Heart left ventricle (tissue), 16 donors: ENCODE measurements at regions not wholly inside any gene's neighbourhood (a gene's known extent, or its start where the extent isn't known, plus 50 kb on each side); places are given as distances from the start of the nearest gene placed in this dataset.

Experiments
- ATAC-seq, 4 donors: fragments of 200-7000 bp; cut with Tn5 transposase; one replicate each; pipeline ENCODE4 v1.9.1; 2020 to 2022; ENCODE audit warnings: moderate library complexity in 4 of 4, mild to moderate bottlenecking in 3 of 4, moderate number of reproducible peaks in 1 of 4
- DNase-seq, 5 donors: peaks; one replicate each; pipeline ENCODE4 v3.0.0-alpha.2; 2020
- H3K27ac ChIP-seq, 12 donors: fragments of 200-600 bp; sonication (generic) in 4 of 12; one replicate each; pipeline versions ENCODE4 v1.5.0 to v1.8.0; 2016 to 2022; ENCODE audit warnings: mild to moderate bottlenecking in 2 of 12
- H3K27me3 ChIP-seq, 9 donors: fragments of 200-600 bp; sonication (generic) in 2 of 9; one replicate each; pipeline versions ENCODE4 v1.5.1 to v1.8.0; 2016 to 2022; ENCODE audit warnings: mild to moderate bottlenecking in 3 of 9
- H3K36me3 ChIP-seq, 9 donors: fragments of 200-600 bp; sonication (generic) in 2 of 9; one replicate each; pipeline versions ENCODE4 v1.5.0 to v1.8.0; 2018 to 2022; ENCODE audit warnings: mild to moderate bottlenecking in 2 of 9
- H3K4me1 ChIP-seq, 12 donors: fragments of 200-600 bp; sonication (generic) in 4 of 12; one replicate each; pipeline versions ENCODE4 v1.5.0 to v1.8.0; 2016 to 2022; ENCODE audit warnings: mild to moderate bottlenecking in 3 of 12
- H3K4me3 ChIP-seq, 12 donors: fragments of 200-600 bp; sonication (generic) in 4 of 12; one replicate each; pipeline versions ENCODE4 v1.5.0 to v1.8.0; 2017 to 2022; ENCODE audit warnings: mild to moderate bottlenecking in 9 of 12, moderate library complexity in 4 of 12
- H3K9me3 ChIP-seq, 12 donors: fragments of 200-600 bp; sonication (generic) in 4 of 12; one replicate each; pipeline versions ENCODE4 v1.5.0 to v1.8.0; 2016 to 2022; ENCODE audit warnings: mild to moderate bottlenecking in 1 of 12
- POLR2A ChIP-seq, 2 donors: fragments of 450-650 bp; IDR thresholded peaks; one replicate each; pipeline ENCODE4 v1.6.1; 2017; ENCODE audit warnings: antibody characterized with exemption in 2 of 2, mild to moderate bottlenecking in 2 of 2, moderate library complexity in 2 of 2
- WGBS, 4 donors: extraction: QIAGEN DNeasy Blood & Tissue Kit in 2 of 4; methylation state at CpG; one replicate each; pipeline versions ENCODE4 v1.1.5 to v1.1.7; 2013 to 2018; 5-methylcytosine and 5-hydroxymethylcytosine counted together
- intact Hi-C, 10 donors: fragments of 100-400 bp; cut with DNase I; formaldehyde crosslinking; loops; one replicate each; pipeline versions ENCODE4 v1.11.1 to v1.14.2; 2022
- TF ChIP-seq, protein P1 (sequence below), 12 donors: fragments of 200-600 bp; sonication (generic) in 4 of 12; IDR thresholded peaks; one replicate each; pipeline versions ENCODE4 v1.5.0 to v1.8.0; 2018 to 2022; ENCODE audit warnings: antibody characterized with exemption in 12 of 12, mild to moderate bottlenecking in 5 of 12
- donor health status: ischemic (EF 13 %, LVEDD 7.1; RV severe dilation, severe dysfunction).
- donor health status: healthy with polysubstance abuse.
- donor health status: DM: no; HTN: yes; CAD: no.
- donor health status: DM: no; HTN: no; CAD: no.
- donor health status: ischemic (EF 25% LVEDD 6.9; RV normal size, moderate dysfunction).
- donor health status: ischemic (EF 25% LVEDD 5.7; RV mildly dilated, moderate dysfunction).
- donor health status: healthy.
- donor health status: DM: yes; HTN: yes; CAD: no.
- donor health status: ischemic (EF 35%, LVEDD 5.7; RV mildly dilated, moderate dysfunction).
- donor health status: nonischemic (EF 11% LVEDD 7.7; RV severe dilation, severe dysfunction).
- donor health status: DM: yes; HTN: yes; CAD: no.
- donor health status: PGD.
- donor health status: ischemic (EF 29% LVEDD 5.4; RV normal size, mild dysfunction).
- donor health status: nonischemic (EF 23%, LVEDD 6.1; RV moderate dilation, normal function).

DNA sequence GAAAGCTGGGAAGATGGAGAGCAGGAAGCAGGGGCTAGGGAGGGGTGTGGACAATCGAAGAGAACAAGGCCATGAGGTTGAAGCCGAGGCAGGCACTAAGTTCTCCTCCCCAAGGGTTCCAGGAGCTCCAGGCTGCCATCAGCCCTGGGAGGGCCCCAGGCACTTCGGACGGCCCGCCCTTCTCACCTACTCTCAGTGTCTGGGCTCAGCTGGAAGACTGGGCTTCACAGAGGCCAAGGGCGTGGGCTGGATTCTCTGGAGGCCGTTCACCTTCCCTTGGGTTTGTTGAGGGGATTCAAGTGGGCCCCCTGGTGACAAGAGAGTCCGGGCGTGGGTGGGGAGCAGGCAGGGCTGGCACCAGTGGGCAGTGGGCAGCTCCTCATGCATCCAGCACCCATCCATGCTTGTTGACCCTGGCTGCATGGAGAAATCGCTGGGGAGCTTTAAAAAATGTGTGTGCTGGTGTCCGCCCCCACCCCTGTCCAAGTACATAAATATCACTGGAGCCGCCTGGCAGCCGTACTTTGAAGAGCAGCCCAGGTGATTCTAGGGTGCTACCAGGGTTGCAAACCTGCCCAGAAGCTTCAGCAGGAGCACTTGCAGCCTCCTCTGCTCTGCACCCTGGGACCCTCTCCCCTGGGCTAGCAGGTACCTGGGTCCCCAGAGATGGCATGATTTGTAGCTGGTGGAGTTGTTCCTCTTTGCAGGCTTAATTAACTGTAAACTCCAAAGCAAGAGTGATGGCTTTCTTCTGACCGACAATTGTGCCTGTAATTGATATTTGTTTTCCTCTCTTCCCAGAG, 74.3 kb downstream of the RTL6 start:
- Histone ChIP-seq H3K27ac (peak overlapping the region in 1 of 12 donors; percentile 29), H3K4me1 (peaks cover 0 to 26% (median 3%) of the 10 kb centered on the region in 12 donors), H3K9me3 (peaks cover 0 to 27% (median 6%) of the 10 kb centered on the region in 12 donors), H3K27me3 (peaks cover 0 to 4% (median 0%) of the 10 kb centered on the region in 9 donors), H3K4me3 (no peak overlapping the region), H3K36me3 (no peaks in the 10 kb centered on the region)
- intact Hi-C loops, result no loop called here
- ATAC-seq (no peak), DNase-seq (no peak)
- WGBS, 4 donors, result 74 to 83% (median 78%) methylated on average over 6 to 14 of the region's 14 CpGs
- TF ChIP-seq POLR2A (IDR thresholded peaks at IDR 0.05), result no peak
- TF ChIP-seq, protein P1, sequence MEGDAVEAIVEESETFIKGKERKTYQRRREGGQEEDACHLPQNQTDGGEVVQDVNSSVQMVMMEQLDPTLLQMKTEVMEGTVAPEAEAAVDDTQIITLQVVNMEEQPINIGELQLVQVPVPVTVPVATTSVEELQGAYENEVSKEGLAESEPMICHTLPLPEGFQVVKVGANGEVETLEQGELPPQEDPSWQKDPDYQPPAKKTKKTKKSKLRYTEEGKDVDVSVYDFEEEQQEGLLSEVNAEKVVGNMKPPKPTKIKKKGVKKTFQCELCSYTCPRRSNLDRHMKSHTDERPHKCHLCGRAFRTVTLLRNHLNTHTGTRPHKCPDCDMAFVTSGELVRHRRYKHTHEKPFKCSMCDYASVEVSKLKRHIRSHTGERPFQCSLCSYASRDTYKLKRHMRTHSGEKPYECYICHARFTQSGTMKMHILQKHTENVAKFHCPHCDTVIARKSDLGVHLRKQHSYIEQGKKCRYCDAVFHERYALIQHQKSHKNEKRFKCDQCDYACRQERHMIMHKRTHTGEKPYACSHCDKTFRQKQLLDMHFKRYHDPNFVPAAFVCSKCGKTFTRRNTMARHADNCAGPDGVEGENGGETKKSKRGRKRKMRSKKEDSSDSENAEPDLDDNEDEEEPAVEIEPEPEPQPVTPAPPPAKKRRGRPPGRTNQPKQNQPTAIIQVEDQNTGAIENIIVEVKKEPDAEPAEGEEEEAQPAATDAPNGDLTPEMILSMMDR (IDR thresholded peaks at IDR 0.05), result no peak

- peak overlapping the region in 2 of 12 donors; percentile 28 to 29 for H3K27ac ChIP-seq
- H3K4me1 ChIP-seq, result peaks cover 0 to 26% (median 3%) of the 10 kb centered on the region in 12 donors
- intact Hi-C loops, result no loop called here
- H3K9me3 ChIP-seq, result peaks cover 0 to 30% (median 6%) of the 10 kb centered on the region in 12 donors
- H3K36me3 ChIP-seq, result no peaks in the 10 kb centered on the region
- TF ChIP-seq, protein P1 (IDR thresholded peaks at IDR 0.05), result no peak
- TF ChIP-seq POLR2A (IDR thresholded peaks at IDR 0.05), result no peak
- 41 to 68% (median 57%) methylated on average over 12 of the region's 12 CpGs for WGBS, 4 donors
- H3K4me3 ChIP-seq, result no peak overlapping the region
- DNase-seq, result no peak
- ATAC-seq, result peak in 1 of 4 donors; percentile 34
- H3K27me3 ChIP-seq, result peaks cover 0 to 4% (median 0%) of the 10 kb centered on the region in 9 donors
Measured at GRCh38 chr22:44422746-44423380, 75.2 kb downstream of the RTL6 start.

DNA sequence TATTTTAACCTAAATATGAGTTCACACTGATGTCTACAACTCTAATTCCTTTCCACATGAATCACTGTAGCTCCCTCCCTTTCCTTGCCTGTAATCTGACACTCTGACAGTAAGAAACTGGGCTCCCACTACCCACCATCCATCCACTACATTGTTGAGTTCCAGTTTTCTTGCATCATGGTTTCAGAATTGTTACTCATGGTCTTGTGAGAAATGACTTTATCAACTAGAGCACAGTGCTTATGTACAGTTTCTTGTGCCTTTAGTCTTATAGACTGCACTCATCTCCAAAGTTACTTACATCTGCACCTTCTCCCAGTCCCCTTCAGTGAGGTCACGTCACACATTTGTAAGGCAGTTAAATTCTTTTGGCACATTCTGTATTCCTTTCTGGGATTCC, 78.6 kb downstream of the RTL6 start:
- TF ChIP-seq, protein P1 (IDR thresholded peaks at IDR 0.05), result no peak
- no peak for TF ChIP-seq POLR2A (IDR thresholded peaks at IDR 0.05)
- DNase-seq (no peak), ATAC-seq (no peak)
- 74 to 86% (median 84%) methylated on average over 1 of the region's 1 CpG for WGBS, 4 donors
- Histone ChIP-seq H3K4me3 (no peak overlapping the region), H3K27me3 (no peaks in the 10 kb centered on the region), H3K4me1 (peaks cover 0 to 18% (median under 1%) of the 10 kb centered on the region in 12 donors), H3K27ac (no peak overlapping the region), H3K9me3 (peaks cover 0 to 30% (median 6%) of the 10 kb centered on the region in 12 donors), H3K36me3 (no peaks in the 10 kb centered on the region)
- intact Hi-C loops, result loop anchor here in 1 of 10 donors (5.0 kb wide), 1 partner anchor 48 kb away; no protein-coding TSS in a partner anchor

DNA sequence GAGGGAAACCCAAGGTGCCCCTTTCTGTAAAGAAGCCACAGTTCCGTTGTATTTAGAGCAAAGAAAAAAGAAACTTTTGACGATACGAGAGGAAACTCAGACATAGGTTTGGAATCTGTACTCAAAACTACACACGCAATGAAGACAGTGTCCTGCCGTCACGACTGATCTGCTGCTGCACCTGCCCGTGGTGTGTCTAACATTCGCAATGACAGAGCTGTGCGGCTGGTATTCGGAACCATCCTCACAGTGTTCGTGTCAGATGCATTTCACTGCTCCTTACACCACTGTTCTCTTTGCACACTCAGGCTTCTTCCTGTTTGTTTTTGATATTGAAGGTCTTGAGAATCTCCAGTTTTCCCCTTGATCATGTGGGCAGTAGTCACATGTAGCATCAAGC, 84.8 kb downstream of the RTL6 start:
- H3K27ac ChIP-seq, result no peak overlapping the region
- no peaks in the 10 kb centered on the region for H3K27me3 ChIP-seq
- H3K4me3 ChIP-seq, result no peak overlapping the region
- ATAC-seq, result no peak
- DNase-seq, result no peak
- peaks cover 0 to 26% (median 3%) of the 10 kb centered on the region in 12 donors for H3K4me1 ChIP-seq
- WGBS, 4 donors, result 85 to 92% (median 87%) methylated on average over 11 of the region's 11 CpGs
- intact Hi-C loops, result loop anchor here in 1 of 10 donors (5.0 kb wide), 1 partner anchor 34 kb away; no protein-coding TSS in a partner anchor
- H3K36me3 ChIP-seq, result no peaks in the 10 kb centered on the region
- no peak for TF ChIP-seq POLR2A (IDR thresholded peaks at IDR 0.05)
- TF ChIP-seq, protein P1 (IDR thresholded peaks at IDR 0.05), result no peak
- peaks cover 0 to 2% (median 0%) of the 10 kb centered on the region in 12 donors for H3K9me3 ChIP-seq
